NCI-H460 (cell line): ENCODE measurements at regions not wholly inside any gene's neighbourhood (a gene's known extent, or its start where the extent isn't known, plus 50 kb on each side); places are given as distances from the start of the nearest gene placed in this dataset.
"Not testable (repeated sequence)": the region's sequence is repeated elsewhere in the genome, so short reads cannot be mapped to it uniquely, and the experiment has no call there.

Source experiments
- DNase-seq: peaks from one replicate; pipeline ENCODE4 v3.0.0-alpha.2; 2016; ENCODE audit warnings: low read depth; ENCODE audit errors: extremely low read depth

DNA sequence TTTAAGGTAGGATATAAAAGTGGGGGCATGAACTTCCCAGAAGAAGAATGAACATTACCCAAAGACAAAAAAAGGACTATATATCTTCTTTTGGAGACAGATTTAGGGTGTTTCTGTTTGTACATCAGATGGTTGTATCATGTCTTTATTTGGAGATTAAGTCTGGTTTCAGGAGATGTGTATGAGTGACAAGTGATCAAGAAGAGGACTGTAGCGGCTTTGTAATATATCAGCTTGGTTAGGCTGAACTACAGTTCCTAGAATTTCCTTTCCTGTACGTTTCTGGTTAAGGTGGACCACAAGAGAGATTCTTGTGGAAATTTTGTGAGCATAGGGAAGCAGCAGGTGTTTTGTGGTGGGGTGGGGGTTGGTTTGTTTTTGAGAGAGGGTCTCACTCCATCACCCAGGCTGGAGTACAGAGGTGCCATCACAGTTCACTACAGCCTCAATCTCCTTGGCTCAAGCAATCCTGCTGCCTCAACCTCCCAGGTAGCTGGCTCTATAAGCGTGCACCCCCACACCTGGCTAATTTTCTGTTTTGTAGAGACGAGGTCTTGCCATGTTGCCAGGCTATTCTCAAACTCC lies 287.1 kb upstream of the MGAT5 start:
- DNase-seq = no peak

DNA sequence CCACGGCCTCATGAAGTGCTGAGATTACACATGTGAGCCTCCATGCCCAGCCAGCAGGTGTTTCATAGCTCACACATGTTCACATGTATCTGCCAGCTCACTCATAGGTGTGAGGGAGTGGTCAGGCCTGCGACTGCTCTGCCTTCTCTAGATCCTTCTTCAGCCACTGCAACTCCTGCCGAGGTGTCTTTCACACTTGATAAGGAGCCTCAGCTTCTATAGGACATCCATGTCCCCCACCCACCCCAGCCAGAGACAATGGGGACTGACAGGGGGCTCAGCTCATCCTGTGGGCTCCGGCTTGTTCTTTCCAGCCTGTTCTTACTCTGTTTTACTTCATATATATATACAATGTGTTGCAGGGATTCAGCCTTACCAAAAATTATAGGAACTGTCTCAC lies 286.5 kb upstream of the MGAT5 start:
- no peak for DNase-seq

DNA sequence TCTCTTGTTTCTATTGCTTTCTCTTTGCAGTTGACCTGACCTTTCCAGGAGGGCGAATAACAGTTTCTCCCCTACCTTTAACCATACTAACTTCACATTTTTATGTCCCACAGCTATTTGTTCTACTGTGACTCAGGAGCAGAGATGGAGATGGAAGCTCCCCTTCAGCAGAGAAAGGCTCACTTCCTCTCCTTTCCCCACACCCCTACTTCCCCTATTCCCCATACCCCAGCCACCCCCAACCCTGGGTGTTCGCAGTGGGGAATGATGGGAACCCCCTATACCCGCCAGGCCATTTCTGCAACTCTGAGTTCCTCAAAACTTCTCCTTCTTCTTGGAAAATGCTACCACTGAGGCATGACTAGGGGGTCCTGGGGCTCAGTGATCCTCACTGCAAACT lies 285.4 kb upstream of the MGAT5 start:
- DNase-seq = no peak

DNA sequence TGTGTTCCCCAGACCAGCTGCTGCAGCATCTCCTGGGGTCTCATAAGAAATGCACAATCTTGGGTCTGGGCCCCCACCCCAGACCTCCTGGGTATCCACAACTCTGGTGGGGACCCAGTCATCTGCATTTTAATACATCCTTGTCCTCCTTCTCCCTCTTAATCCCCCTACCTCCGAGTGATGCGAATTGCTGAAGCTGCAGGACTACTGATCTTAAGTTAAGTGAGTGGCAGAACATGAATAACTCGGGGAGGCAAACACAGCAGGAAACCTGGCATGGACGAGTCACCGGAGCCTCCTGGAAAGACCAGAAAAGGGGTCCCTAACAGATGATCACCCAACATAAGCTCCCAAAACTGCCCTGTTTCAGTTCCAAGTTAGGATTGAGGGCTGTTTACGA lies 283.2 kb upstream of the MGAT5 start:
- DNase-seq = no peak

DNA sequence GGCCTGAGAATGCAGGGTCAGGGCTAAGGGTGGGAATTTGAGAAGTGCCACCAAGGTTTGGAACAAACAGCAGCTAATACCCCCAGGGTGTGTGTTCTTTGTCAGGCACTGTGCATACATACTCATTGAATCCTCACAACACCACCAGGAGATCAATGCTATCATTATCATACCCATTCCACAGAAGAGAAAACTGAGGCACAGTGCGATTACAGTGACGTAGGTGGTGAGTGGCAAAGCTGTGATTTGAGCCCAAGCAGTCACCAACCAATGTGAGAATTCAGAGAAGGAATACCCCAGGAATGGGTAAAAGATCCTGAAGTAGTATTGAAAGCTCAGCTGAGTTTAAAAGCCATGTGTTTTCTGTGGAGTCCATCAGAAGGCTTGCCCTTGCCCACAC lies 281.6 kb upstream of the MGAT5 start:
- no peak for DNase-seq

DNA sequence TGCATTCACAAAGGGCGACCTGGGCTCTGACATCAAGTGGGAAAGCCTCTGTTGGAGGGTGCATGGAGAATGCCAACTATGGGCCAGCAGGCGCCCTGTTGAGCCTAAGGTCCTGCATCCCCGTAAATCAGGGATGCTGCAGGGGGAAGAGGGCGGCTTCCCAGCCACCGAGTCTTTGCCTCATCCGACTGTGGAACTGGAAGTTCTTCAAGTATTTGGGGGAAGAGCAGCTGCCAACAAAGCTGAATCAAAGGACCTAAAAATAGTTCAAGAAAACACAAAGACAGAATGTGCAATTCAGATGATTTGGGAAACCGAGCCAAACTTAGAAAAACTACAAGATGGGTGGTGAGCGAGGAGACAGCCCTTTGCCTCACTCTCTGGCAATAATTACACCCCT lies 281.1 kb upstream of the MGAT5 start:
- no peak for DNase-seq

DNA sequence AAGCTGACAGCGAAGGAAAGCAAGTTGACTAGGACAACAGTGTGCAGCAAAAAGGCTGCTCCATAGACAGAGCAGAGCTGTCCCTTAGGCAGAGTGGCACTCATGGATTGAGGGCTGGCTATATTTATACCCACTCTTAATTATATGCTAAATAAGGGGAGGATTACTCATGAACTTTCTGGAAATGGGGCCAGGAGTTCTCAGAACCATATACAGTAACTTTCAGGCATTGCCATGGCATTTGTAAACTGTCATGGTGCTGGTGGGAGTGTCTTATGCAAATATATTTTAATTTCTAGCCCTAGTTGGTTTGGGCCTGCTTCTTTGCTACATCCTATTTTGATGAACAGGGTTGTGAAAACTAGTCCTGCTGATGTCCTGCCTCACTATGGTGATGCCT lies 279.5 kb upstream of the MGAT5 start:
- no peak for DNase-seq

- DNase-seq = no peak
Observed at GRCh38 chr2:133975135-133975534, 278.7 kb upstream of the MGAT5 start.

DNA sequence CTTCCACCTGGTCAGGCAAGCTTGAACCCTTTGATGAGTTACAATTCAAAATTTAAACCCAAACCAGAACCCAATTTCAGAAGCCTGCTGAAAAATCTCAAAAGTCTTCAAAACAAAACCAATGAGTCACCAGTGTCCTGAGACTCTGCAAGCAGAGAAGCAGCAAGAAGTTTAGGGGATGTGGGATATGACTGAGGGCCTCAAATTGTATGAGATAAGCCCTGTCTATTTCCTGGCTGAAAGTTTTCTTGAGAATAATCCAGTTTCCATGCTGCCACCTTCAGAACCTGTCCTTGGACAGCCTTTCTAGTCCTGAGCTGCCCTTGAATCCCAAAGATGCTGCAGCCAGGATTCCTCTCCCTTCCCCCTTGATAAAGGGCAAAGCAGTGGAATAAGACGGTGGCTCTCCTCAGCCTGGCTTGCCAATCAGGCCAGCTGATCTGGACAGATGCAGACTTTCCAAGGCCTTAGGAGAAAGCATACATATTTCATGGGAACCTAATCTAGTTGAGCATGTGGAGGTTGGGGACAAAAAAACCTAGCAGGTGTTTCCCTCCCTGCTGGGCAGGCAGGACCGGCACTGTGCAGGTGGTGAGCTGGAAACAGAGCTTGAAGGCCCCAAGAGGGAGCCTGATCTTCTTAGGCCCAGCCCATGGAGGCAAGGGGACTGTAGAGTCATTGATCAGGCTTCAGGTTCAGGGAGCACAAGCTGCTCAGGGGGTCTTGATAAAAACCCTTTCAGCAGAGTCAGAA lies 278.0 kb upstream of the MGAT5 start:
- no peak for DNase-seq

- no peak for DNase-seq
Observed at GRCh38 chr2:133976659-133977058, 277.2 kb upstream of the MGAT5 start.

GRCh38 chr2:133977405-133977804 lies 276.5 kb upstream of the MGAT5 start:
- no peak for DNase-seq

GRCh38 chr2:133982256-133982655 lies 271.6 kb upstream of the MGAT5 start:
- DNase-seq = no peak

DNA sequence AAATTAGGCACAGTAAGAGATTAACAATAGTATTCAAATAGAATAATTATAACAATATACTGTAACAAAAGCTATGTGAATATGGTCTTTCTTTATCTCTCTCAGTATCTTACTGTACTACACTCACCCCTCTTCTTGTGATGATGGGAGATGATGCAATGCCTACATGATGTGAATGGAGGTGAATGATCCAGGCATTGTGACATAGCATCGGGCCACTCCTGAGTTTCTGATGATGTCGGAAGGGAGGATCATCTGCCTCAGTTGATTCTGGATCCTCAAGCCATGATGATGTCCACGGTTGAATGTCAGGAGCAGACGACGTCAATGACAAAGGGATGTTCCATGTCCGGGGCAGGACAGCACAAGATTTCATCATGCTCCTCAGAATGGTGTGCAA lies 268.3 kb upstream of the MGAT5 start:
- no peak for DNase-seq

GRCh38 chr2:133986081-133986837 lies 267.6 kb upstream of the MGAT5 start:
- no peak for DNase-seq

DNA sequence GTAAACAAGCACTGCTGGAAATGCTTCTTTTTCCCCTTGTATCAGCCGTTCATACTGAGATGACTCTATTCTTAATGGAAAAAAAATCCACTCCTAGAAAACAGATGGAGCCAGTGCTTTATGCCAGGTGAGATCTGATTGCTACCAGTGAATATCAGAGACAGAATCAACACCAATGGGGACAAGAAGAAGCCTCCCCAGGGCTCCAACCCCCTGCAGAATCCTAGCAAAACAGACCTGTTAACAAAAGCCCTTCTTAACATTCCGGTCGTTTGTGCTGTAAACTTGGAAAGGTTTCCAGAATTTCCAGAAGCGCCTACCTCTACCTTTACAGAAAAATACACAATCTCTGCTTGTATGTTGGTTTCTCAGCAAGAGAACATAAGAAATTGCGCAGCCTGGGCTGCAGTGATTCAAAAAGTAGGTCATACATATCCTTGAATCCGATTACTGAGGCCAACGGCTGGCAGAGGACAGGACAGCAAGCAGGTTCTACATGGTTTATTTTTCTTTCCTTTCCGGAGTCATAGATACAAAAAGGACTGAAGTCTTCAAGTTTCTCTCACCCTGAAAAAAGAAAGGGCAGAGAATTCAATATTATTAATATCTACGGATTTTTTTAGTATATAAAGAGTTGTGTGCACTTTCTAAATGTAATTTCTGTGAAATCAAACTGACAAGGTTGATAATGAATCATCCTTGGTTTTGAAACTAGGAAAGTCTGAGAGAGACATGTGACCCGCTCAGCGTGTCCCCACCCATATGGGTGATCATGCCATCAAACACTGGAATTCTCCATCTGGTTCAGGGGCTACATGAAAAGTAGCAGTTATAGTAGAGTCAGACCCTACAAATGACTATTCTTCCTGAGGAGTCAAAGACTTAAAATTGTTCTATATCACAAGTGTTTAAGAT lies 266.7 kb upstream of the MGAT5 start:
- DNase-seq = no peak

DNA sequence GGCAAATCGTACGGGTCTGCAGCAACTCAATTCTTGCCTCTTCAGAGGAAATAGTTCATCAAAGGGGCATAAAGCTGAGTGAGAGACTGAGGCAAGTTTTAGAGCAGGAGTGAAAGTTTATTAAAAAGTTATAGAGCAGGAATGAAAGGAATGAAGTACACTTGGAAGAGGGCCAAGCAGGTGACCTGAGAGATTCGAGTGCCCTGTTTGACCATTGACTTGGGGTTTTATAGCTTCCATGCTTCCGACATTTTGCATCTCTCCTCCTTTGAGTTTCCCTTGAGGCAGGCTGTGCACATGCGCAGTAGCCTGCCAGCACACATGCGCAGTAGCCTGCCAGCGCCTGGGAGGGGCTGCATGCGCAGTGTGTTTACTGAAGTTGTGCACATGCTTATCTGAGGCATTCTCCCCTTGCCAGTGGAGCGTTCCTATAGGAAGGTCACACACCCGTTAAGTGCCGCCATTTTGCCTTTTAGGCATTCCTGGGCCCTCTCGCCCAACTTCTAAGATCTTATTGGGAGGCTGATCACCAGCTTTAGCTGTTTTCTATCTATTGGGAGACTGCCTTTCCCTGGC lies 265.5 kb upstream of the MGAT5 start:
- no peak for DNase-seq

- DNase-seq = no peak
Observed at GRCh38 chr2:133991606-133992168, 262.2 kb upstream of the MGAT5 start.

DNA sequence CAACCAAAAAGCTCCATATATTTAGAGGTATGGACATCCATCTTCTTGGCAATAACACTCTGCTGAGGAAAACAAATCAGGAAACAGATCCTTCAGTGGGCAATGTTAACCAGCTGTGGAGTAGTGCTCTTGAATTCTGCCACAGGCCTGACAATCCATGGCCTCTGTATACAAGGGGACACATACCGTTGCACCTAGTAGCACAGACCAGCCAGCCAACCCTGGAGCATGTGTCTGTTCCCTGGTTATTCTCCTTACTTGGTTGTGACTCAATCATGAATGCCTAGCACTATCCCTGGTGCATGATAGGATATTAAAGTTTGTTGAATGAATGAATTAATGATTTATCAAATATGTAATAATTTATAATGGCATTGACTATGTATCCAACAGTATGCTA lies 261.4 kb upstream of the MGAT5 start:
- no peak for DNase-seq

GRCh38 chr2:133993160-133993559 lies 260.7 kb upstream of the MGAT5 start:
- DNase-seq = no peak

- not testable (repeated sequence) for DNase-seq
Observed at GRCh38 chr2:133998726-133999125, 255.1 kb upstream of the MGAT5 start.
